ENCODE measurements at regions not wholly inside any gene's neighbourhood (a gene's known extent, or its start where the extent isn't known, plus 50 kb on each side); places are given as distances from the start of the nearest gene placed in this dataset.
A peak's percentile ranks its signal among the peaks of the same experiment; 100 is the strongest.
"Not testable (repeated sequence)": the region's sequence is repeated elsewhere in the genome, so short reads cannot be mapped to it uniquely, and the experiment has no call there.

- TF ChIP-seq, protein P1, sequence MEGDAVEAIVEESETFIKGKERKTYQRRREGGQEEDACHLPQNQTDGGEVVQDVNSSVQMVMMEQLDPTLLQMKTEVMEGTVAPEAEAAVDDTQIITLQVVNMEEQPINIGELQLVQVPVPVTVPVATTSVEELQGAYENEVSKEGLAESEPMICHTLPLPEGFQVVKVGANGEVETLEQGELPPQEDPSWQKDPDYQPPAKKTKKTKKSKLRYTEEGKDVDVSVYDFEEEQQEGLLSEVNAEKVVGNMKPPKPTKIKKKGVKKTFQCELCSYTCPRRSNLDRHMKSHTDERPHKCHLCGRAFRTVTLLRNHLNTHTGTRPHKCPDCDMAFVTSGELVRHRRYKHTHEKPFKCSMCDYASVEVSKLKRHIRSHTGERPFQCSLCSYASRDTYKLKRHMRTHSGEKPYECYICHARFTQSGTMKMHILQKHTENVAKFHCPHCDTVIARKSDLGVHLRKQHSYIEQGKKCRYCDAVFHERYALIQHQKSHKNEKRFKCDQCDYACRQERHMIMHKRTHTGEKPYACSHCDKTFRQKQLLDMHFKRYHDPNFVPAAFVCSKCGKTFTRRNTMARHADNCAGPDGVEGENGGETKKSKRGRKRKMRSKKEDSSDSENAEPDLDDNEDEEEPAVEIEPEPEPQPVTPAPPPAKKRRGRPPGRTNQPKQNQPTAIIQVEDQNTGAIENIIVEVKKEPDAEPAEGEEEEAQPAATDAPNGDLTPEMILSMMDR (IDR thresholded peaks at IDR 0.05) = no peak
- H3K27me3 ChIP-seq = no peaks in the 10 kb centered on the region
- ATAC-seq (no peak), DNase-seq (no peak)
- no peaks in the 10 kb centered on the region for H3K9me3 ChIP-seq
- H3K4me1 ChIP-seq = no peaks in the 10 kb centered on the region
- intact Hi-C loops (cut with DNase I) = no loop called here
- no peak overlapping the region for H3K27ac ChIP-seq
- H3K4me3 ChIP-seq = no peak overlapping the region
- H3K36me3 ChIP-seq = no peaks in the 10 kb centered on the region
Measured at GRCh38 chr13:18714889-18715288, 466.7 kb downstream of the TUBA3C start.

DNA sequence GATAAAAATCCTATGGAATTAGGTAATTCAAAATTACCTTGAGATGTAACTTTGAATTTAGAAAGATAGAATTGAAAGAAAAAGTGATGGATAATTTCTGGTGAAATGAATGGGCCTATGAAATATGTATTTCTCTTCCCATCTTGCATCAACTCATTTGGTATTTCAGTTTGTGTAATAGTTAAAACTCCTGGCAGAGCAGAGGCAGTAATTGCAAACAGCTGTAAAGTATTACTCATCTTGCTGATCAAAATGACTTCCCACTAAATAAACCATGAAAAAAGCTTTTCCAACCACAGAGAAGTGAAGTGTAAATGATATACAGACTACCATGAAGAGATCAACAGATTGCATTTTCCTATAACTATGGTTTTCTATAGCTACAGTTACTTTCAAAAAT is 471.0 kb downstream of the TUBA3C start:
- DNase-seq; H3K27ac ChIP-seq; H3K4me1 ChIP-seq; H3K4me3 ChIP-seq; H3K27me3 ChIP-seq; H3K9me3 ChIP-seq; intact Hi-C loops (cut with DNase I); H3K36me3 ChIP-seq: not testable (repeated sequence)
- ATAC-seq = peak; percentile 13

DNA sequence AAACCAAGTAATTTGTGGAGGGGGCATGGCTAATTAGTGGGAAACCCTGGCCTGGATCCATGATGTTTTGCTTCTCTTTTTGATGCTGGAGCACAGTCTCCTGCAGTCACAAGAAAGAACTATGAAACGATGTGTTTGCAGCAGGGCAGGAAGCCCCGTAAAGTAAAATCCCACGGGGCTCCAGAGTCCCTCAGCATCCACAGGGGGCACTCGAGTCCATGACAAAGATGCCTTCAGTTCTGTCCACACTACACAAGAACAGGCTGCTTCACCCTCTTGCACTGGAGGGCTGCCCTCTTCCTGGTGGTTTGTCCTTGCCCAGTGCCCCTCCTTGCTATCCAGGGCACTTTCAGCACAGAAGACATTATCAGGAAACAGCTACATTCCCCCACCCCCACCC is 475.1 kb downstream of the TUBA3C start:
- H3K27me3 ChIP-seq; intact Hi-C loops (cut with DNase I); H3K9me3 ChIP-seq; H3K4me3 ChIP-seq; H3K36me3 ChIP-seq; H3K4me1 ChIP-seq; DNase-seq; H3K27ac ChIP-seq: not testable (repeated sequence)
- ATAC-seq = peak; percentile 32

DNA sequence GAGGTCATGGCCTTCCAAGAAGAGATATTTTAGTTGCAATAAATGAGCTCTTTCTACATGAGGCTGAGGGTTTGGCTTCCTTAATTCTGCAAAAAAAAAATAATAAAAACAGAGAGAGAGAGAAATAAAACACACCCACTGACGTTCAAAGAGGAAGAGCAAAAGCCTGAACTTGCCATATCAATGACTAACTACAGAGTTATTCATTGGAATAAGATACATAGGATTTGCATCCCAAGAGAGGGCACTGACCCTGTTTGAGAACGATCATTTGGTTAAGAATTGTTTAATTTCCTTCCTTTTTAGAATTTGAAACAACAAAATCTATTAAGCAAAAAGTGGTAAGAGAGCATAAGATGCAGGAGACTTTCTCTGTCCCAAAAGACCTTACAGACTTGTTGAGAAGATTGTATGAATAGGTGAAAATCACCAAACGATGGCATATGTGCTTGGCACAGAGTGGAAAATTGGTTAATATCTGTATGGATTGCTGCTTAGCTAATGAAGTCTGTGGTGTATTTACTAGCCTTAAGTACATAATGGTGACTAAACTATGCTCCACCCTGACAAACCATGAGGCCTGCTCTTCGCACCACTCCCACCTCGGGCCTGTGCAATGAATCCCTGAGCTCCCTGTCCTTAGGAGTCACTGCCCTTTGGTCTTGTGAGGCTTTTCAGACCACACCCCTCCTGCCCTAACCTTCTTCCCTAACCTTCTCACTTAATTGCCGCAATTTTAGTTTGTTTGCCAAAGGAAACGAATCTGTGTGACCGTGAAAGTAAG is 479.0 kb downstream of the TUBA3C start:
- H3K4me3 ChIP-seq; H3K36me3 ChIP-seq; H3K27ac ChIP-seq; H3K9me3 ChIP-seq; H3K27me3 ChIP-seq; H3K4me1 ChIP-seq; DNase-seq; ATAC-seq; intact Hi-C loops (cut with DNase I): not testable (repeated sequence)

- DNase-seq; H3K36me3 ChIP-seq; H3K27ac ChIP-seq; H3K9me3 ChIP-seq; H3K4me1 ChIP-seq; ATAC-seq; H3K4me3 ChIP-seq; H3K27me3 ChIP-seq; intact Hi-C loops (cut with DNase I): not testable (repeated sequence)
Measured at GRCh38 chr13:18698332-18698731, 483.3 kb downstream of the TUBA3C start.

DNA sequence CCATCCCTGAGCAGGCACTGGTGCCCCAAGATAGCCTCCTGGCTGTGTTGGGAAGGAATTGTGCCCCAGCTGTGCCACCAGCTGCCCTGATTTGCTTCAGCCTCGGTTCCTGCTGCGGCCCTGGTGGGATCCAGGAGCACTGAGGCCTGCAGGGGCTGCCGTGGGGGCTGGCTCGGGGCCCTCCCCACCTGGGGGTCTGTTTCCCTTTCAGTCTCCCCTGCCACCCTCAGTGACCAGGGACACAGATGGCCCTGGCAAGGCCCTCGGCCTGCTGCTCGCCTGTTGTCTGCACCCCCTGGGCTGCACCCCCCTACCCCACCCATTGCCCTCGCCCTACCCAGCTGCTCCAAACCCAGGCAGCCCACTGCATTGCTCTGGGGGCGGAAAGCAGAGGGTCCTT is 483.8 kb downstream of the TUBA3C start:
- H3K9me3 ChIP-seq; H3K27ac ChIP-seq; H3K27me3 ChIP-seq; H3K4me3 ChIP-seq; H3K4me1 ChIP-seq; H3K36me3 ChIP-seq; intact Hi-C loops (cut with DNase I); DNase-seq; ATAC-seq: not testable (repeated sequence)

- H3K4me1 ChIP-seq; H3K36me3 ChIP-seq; DNase-seq; intact Hi-C loops (cut with DNase I); H3K27me3 ChIP-seq; ATAC-seq; H3K9me3 ChIP-seq; H3K4me3 ChIP-seq; H3K27ac ChIP-seq: not testable (repeated sequence)
Measured at GRCh38 chr13:18697221-18697620, 484.4 kb downstream of the TUBA3C start.

DNA sequence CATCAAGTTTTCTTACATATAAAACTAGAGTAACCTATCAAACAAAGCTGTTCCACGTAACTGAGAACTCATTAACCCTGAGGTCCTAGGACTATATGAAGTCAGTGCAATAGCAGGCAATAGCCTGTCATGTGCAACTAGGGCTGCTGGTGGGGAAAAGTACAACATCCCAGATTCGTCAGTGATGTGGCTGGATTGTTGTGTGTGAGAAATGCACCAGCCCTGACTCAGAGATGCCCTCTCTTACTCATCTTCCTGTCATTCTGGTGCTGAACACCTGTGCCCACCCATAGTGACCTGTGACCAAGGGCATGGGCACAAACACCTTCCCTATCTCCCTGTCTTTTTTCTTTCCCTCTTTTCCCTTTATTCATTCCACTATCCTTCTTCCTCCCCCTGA is 504.2 kb downstream of the TUBA3C start:
- H3K4me3 ChIP-seq; H3K27me3 ChIP-seq; DNase-seq; intact Hi-C loops (cut with DNase I); H3K9me3 ChIP-seq; H3K36me3 ChIP-seq; H3K27ac ChIP-seq; ATAC-seq; H3K4me1 ChIP-seq: not testable (repeated sequence)

DNA sequence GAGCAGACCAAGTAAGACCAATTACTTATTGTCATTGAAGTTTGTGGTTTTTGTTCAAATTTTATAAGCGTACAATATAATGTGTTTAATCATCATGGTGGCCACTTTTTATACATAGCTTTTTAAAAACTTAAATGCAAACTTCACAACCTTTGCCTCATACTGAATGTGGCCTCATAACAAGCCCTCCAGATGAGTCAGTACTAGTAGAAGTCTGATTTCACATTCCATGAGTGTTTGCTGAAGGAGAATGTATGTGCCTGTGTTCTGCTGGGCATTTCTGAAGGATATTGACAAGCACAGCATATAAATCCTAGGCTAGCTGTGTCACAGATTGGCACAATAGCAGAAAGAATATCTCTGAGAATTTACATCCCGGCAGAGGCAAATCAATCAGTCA is 506.4 kb downstream of the TUBA3C start:
- DNase-seq; H3K36me3 ChIP-seq; H3K27ac ChIP-seq; intact Hi-C loops (cut with DNase I); H3K9me3 ChIP-seq; H3K27me3 ChIP-seq; H3K4me1 ChIP-seq; H3K4me3 ChIP-seq: not testable (repeated sequence)
- peak; percentile 54 for ATAC-seq

- H3K27me3 ChIP-seq; intact Hi-C loops (cut with DNase I); ATAC-seq; H3K36me3 ChIP-seq; H3K27ac ChIP-seq; H3K9me3 ChIP-seq; H3K4me3 ChIP-seq; H3K4me1 ChIP-seq: not testable (repeated sequence)
- peak in 1 of 4 donors; percentile 70 for DNase-seq
Measured at GRCh38 chr13:18673794-18674193, 507.8 kb downstream of the TUBA3C start.

- H3K27me3 ChIP-seq; H3K36me3 ChIP-seq; ATAC-seq; H3K4me1 ChIP-seq; H3K9me3 ChIP-seq; H3K4me3 ChIP-seq; intact Hi-C loops (cut with DNase I); H3K27ac ChIP-seq: not testable (repeated sequence)
- peak in 1 of 4 donors; percentile 24 for DNase-seq
Measured at GRCh38 chr13:18666585-18666984, 515.0 kb downstream of the TUBA3C start.

- H3K36me3 ChIP-seq; H3K27me3 ChIP-seq; intact Hi-C loops (cut with DNase I); H3K4me3 ChIP-seq; ATAC-seq; H3K27ac ChIP-seq; H3K4me1 ChIP-seq; H3K9me3 ChIP-seq: not testable (repeated sequence)
- peak in 1 of 4 donors; percentile 43 for DNase-seq
Measured at GRCh38 chr13:18665716-18666115, 515.9 kb downstream of the TUBA3C start.

- H3K27ac ChIP-seq; intact Hi-C loops (cut with DNase I); H3K27me3 ChIP-seq; H3K36me3 ChIP-seq; H3K4me1 ChIP-seq; H3K9me3 ChIP-seq; H3K4me3 ChIP-seq; ATAC-seq: not testable (repeated sequence)
- DNase-seq = peak in 1 of 4 donors; percentile 51
Measured at GRCh38 chr13:18665124-18665523, 516.5 kb downstream of the TUBA3C start.

Measured in left lung (tissue), 4 donors.